GM19372 (cell line): ENCODE measurements at regions not wholly inside any gene's neighbourhood (a gene's known extent, or its start where the extent isn't known, plus 50 kb on each side); places are given as distances from the start of the nearest gene placed in this dataset.

Experiments used
- ATAC-seq: cut with Tn5 transposase; IDR thresholded peaks from one replicate; pipeline ENCODE4 v1.9.1; 2021; ENCODE audit warnings: mild to moderate bottlenecking, low read depth, moderate library complexity; ENCODE audit not compliant: unreplicated experiment

GRCh38 chr10:124267231-124267885, 151.4 kb downstream of the OAT start:
- no peak for ATAC-seq

GRCh38 chr10:124266468-124267230, 152.1 kb downstream of the OAT start:
- no peak for ATAC-seq

GRCh38 chr10:124265776-124266467, 152.8 kb downstream of the OAT start:
- no peak for ATAC-seq

GRCh38 chr10:124265391-124265745, 153.4 kb downstream of the OAT start:
- ATAC-seq: no peak

GRCh38 chr10:124264711-124265390, 153.9 kb downstream of the OAT start:
- ATAC-seq: no peak

GRCh38 chr10:124264271-124264670, 154.5 kb downstream of the OAT start:
- no peak for ATAC-seq

GRCh38 chr10:124263726-124264125, 155.0 kb downstream of the OAT start:
- ATAC-seq: no peak

GRCh38 chr10:124262971-124263370, 155.8 kb downstream of the OAT start:
- no peak for ATAC-seq

- ATAC-seq: no peak
Measured at GRCh38 chr10:124262234-124262865, 156.4 kb downstream of the OAT start.

GRCh38 chr10:124259139-124259825, 159.4 kb downstream of the OAT start:
- no peak for ATAC-seq

GRCh38 chr10:124257781-124258180, 160.9 kb downstream of the OAT start:
- ATAC-seq: no peak

GRCh38 chr10:124256151-124256550, 162.6 kb downstream of the OAT start:
- no peak for ATAC-seq

- ATAC-seq: no peak
Measured at GRCh38 chr10:124255556-124255955, 162.2 kb upstream of the CHST15 start.

- ATAC-seq: no peak
Measured at GRCh38 chr10:124254490-124254889, 161.1 kb upstream of the CHST15 start.

- no peak for ATAC-seq
Measured at GRCh38 chr10:124253006-124253405, 159.6 kb upstream of the CHST15 start.

GRCh38 chr10:124252097-124252715, 158.8 kb upstream of the CHST15 start:
- no peak for ATAC-seq

- no peak for ATAC-seq
Measured at GRCh38 chr10:124251317-124252065, 158.1 kb upstream of the CHST15 start.

GRCh38 chr10:124250506-124250905, 157.1 kb upstream of the CHST15 start:
- no peak for ATAC-seq
